Activated naive CD8-positive, alpha-beta T cell treated with anti-CD3 and anti-CD28 coated beads for 36 hours (primary cell): ENCODE measurements at regions not wholly inside any gene's neighbourhood (a gene's known extent, or its start where the extent isn't known, plus 50 kb on each side); places are given as distances from the start of the nearest gene placed in this dataset.

Experiments
- DNase-seq: peaks from one replicate; pipeline ENCODE4 v3.0.0; 2021
- H3K27ac Mint-ChIP-seq: one replicate; pipeline ENCODE4 v1.8.0; 2022; ENCODE audit warnings: mild to moderate bottlenecking, moderate library complexity, mixed read lengths
- H3K27me3 Mint-ChIP-seq: one replicate; pipeline ENCODE4 v1.8.0; 2022; ENCODE audit warnings: mild to moderate bottlenecking, mixed read lengths
- H3K36me3 Mint-ChIP-seq: one replicate; pipeline ENCODE4 v1.8.0; 2021; ENCODE audit warnings: mild to moderate bottlenecking, mixed read lengths
- H3K4me1 Mint-ChIP-seq: one replicate; pipeline ENCODE4 v1.8.0; 2021; ENCODE audit warnings: mixed read lengths
- H3K4me3 Mint-ChIP-seq: one replicate; pipeline ENCODE4 v1.8.0; 2022; ENCODE audit warnings: mild to moderate bottlenecking, moderate library complexity, mixed read lengths
- H3K9me3 Mint-ChIP-seq: one replicate; pipeline ENCODE4 v1.8.0; 2022; ENCODE audit warnings: mixed read lengths

- Mint-ChIP-seq H3K27me3 (no peaks in the 10 kb centered on the region), H3K36me3 (no peaks in the 10 kb centered on the region), H3K4me1 (no peaks in the 10 kb centered on the region), H3K9me3 (peaks cover 4% of the 10 kb centered on the region), H3K4me3 (no peak overlapping the region), H3K27ac (no peak overlapping the region)
- no peak for DNase-seq
Measured at GRCh38 chr1:79614106-79614505, 607.6 kb upstream of the ADGRL4 start.

DNA sequence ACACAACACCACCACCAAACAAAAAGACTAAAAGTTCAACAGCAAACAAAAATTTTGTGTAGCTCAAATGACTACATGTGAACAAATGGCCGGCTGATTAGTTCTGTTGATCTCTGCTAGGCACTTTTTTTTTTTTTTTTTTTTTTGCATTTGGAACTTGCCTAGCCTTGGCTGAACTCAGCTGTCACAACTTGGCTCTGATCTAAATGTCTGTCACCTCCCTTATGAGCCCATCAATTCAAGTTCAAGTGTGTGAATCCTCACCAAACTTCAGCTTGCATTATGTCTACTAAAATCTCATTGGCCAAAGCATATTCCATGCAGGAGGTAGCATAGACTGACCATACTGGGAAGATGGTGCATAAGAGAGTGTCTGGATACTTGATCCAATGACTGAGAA is 606.5 kb upstream of the ADGRL4 start:
- no peak for DNase-seq
- Mint-ChIP-seq H3K36me3 (no peaks in the 10 kb centered on the region), H3K27ac (no peak overlapping the region), H3K27me3 (no peaks in the 10 kb centered on the region), H3K4me1 (no peaks in the 10 kb centered on the region), H3K9me3 (no peaks in the 10 kb centered on the region), H3K4me3 (no peak overlapping the region)

GRCh38 chr1:79604490-79605198 is 598.1 kb upstream of the ADGRL4 start:
- Mint-ChIP-seq H3K36me3 (no peaks in the 10 kb centered on the region), H3K4me1 (no peaks in the 10 kb centered on the region), H3K27ac (no peak overlapping the region), H3K4me3 (no peak overlapping the region), H3K27me3 (no peaks in the 10 kb centered on the region), H3K9me3 (peaks cover 1% of the 10 kb centered on the region)
- no peak for DNase-seq

- H3K27ac Mint-ChIP-seq = no peak overlapping the region
Measured at GRCh38 chr1:79603843-79604242, 597.3 kb upstream of the ADGRL4 start.

GRCh38 chr1:79599257-79599656 is 592.7 kb upstream of the ADGRL4 start:
- Mint-ChIP-seq H3K27me3 (no peaks in the 10 kb centered on the region), H3K4me3 (no peak overlapping the region), H3K4me1 (no peaks in the 10 kb centered on the region), H3K9me3 (no peaks in the 10 kb centered on the region), H3K27ac (no peak overlapping the region), H3K36me3 (no peaks in the 10 kb centered on the region)
- DNase-seq = no peak

More at GRCh38 chr1:79603843-79604242, 597.3 kb upstream of the ADGRL4 start:
- H3K4me1 Mint-ChIP-seq = no peaks in the 10 kb centered on the region
- peaks cover 1% of the 10 kb centered on the region for H3K9me3 Mint-ChIP-seq
- H3K27me3 Mint-ChIP-seq = no peaks in the 10 kb centered on the region
- DNase-seq = no peak
- no peak overlapping the region for H3K4me3 Mint-ChIP-seq
- no peaks in the 10 kb centered on the region for H3K36me3 Mint-ChIP-seq

GRCh38 chr1:79595931-79596330 is 589.4 kb upstream of the ADGRL4 start:
- no peak for DNase-seq
- H3K36me3 Mint-ChIP-seq = no peaks in the 10 kb centered on the region
- H3K27me3 Mint-ChIP-seq = no peaks in the 10 kb centered on the region
- H3K9me3 Mint-ChIP-seq = peaks cover 1% of the 10 kb centered on the region
- H3K4me1 Mint-ChIP-seq = no peaks in the 10 kb centered on the region
- no peak overlapping the region for H3K27ac Mint-ChIP-seq
- H3K4me3 Mint-ChIP-seq = no peak overlapping the region

DNA sequence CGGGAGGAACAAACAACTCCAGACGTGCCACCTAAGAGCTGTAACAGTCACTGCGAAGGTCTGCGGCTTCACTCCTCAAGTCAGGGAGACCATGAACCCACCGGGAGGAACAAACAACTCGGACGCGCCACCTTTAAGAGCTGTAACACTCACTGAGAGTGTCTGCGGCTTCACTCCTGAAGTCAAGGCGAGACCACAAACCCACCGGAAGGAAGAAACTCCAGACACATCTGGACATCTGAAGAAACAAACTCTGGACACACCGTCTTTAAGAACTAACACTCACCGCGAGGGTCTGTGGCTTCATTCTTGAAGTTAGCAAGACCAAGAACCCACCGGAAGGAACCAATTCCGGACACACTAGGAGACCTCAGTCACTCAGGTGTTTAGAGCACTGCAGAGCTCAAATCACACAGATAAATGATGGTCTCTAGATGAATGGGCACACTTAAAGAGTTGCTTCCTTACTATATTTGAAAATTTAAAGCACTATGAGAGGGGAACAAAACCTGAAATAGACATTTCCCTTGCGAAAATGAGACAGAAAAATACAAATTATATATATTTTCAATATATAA is 587.7 kb upstream of the ADGRL4 start:
- no peak for DNase-seq
- H3K27ac Mint-ChIP-seq = no peak overlapping the region
- no peaks in the 10 kb centered on the region for H3K4me1 Mint-ChIP-seq
- H3K27me3 Mint-ChIP-seq = no peaks in the 10 kb centered on the region
- no peak overlapping the region for H3K4me3 Mint-ChIP-seq
- peaks cover 1% of the 10 kb centered on the region for H3K9me3 Mint-ChIP-seq
- no peaks in the 10 kb centered on the region for H3K36me3 Mint-ChIP-seq

DNA sequence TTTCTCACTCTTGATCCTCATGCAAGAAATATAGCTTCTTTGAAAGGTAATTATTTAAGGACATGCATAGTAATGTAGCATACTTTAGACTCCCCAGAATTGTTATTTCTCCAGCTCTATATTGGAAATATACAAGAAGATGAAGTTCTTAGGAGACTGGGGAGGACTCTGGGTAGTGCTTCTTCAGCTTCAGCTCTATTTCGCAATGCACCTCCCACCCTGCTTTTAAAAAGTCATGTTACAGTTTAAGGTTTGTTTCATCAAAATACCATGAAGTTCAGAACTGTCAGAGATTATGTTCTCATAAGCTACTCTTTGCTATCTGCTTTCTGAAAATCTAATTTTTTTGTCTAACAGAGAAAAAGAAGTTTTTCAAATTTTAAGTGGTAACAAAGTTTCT is 586.2 kb upstream of the ADGRL4 start:
- Mint-ChIP-seq H3K4me1 (no peaks in the 10 kb centered on the region), H3K9me3 (peaks cover 1% of the 10 kb centered on the region), H3K4me3 (no peak overlapping the region), H3K36me3 (no peaks in the 10 kb centered on the region), H3K27me3 (no peaks in the 10 kb centered on the region), H3K27ac (no peak overlapping the region)
- no peak for DNase-seq

GRCh38 chr1:79588719-79589118 is 582.2 kb upstream of the ADGRL4 start:
- Mint-ChIP-seq H3K4me3 (no peak overlapping the region), H3K27ac (no peak overlapping the region), H3K4me1 (no peaks in the 10 kb centered on the region), H3K27me3 (no peaks in the 10 kb centered on the region), H3K36me3 (no peaks in the 10 kb centered on the region), H3K9me3 (no peaks in the 10 kb centered on the region)
- DNase-seq = no peak

DNA sequence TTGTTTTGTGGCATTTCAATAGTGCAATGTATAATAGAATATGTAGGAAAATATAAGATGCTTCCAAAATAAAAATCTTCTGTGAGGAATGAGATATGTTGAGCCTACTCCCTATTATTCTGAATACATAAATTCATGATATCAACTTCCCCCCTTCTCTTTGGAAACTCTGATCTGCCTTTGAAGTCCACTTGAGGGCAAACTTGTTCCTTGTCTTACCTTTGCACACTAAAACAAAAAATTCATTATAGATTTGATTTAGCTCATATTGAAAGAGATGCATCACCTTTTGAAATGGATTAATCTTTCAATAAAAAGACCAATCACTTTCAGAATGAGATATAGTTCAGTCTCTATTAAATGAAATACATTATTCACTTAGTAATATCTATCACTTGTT is 580.7 kb upstream of the ADGRL4 start:
- Mint-ChIP-seq H3K27me3 (no peaks in the 10 kb centered on the region), H3K27ac (no peak overlapping the region), H3K9me3 (peaks cover 3% of the 10 kb centered on the region), H3K4me3 (no peak overlapping the region), H3K4me1 (no peaks in the 10 kb centered on the region), H3K36me3 (no peaks in the 10 kb centered on the region)
- no peak for DNase-seq

- Mint-ChIP-seq H3K4me3 (no peak overlapping the region), H3K4me1 (no peaks in the 10 kb centered on the region), H3K27ac (no peak overlapping the region), H3K27me3 (no peaks in the 10 kb centered on the region), H3K9me3 (peaks cover 4% of the 10 kb centered on the region), H3K36me3 (no peaks in the 10 kb centered on the region)
- DNase-seq = no peak
Measured at GRCh38 chr1:79585801-79586200, 579.3 kb upstream of the ADGRL4 start.

DNA sequence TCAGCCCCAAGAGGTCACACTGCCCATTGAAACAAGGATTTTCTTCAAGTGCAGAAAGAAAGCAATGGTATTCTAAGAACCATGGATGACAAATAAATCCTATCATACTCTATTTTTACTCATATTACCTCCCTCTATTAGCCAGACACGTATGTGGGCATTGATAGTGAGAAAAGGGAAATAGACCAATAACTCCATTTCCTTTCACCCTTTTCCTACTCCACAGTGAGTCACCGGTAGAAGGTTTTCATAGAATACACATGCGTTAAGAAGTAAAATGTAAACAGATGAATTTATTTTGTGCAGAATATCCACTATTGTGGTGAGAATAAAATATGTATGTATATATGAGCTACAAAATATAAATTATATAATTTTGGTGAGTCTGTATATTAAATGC is 568.9 kb upstream of the ADGRL4 start:
- Mint-ChIP-seq H3K9me3 (peaks cover 5% of the 10 kb centered on the region), H3K4me3 (no peak overlapping the region), H3K27ac (no peak overlapping the region)

DNA sequence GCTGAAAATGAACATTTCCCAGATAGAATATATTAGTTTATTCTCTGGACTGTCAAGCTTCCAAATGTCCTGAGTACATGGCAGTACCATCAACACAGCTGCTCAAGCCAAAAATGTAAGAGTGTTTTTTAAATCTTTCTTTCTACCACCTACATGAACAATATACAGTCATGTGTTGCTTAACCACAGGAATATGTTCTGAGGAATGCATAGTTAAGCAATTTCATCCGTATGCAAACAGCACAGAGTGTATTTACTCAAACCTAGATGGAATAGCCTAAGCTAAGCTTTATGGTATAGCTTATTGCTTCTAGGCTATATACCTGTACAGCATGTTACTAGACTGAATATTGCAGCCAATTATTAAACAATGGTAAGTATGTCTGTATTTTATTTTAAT is 561.9 kb upstream of the ADGRL4 start:
- H3K4me1 Mint-ChIP-seq = no peaks in the 10 kb centered on the region
- no peaks in the 10 kb centered on the region for H3K9me3 Mint-ChIP-seq
- no peak for DNase-seq
- H3K27ac Mint-ChIP-seq = no peak overlapping the region
- H3K27me3 Mint-ChIP-seq = no peaks in the 10 kb centered on the region
- no peak overlapping the region for H3K4me3 Mint-ChIP-seq
- no peaks in the 10 kb centered on the region for H3K36me3 Mint-ChIP-seq

More for the DNA sequence above, 568.9 kb upstream of the ADGRL4 start:
- H3K27me3 Mint-ChIP-seq = no peaks in the 10 kb centered on the region
- DNase-seq = no peak
- H3K4me1 Mint-ChIP-seq = no peaks in the 10 kb centered on the region
- no peaks in the 10 kb centered on the region for H3K36me3 Mint-ChIP-seq

- peaks cover 10% of the 10 kb centered on the region for H3K9me3 Mint-ChIP-seq
- H3K36me3 Mint-ChIP-seq = no peaks in the 10 kb centered on the region
- no peak for DNase-seq
- H3K27me3 Mint-ChIP-seq = no peaks in the 10 kb centered on the region
- no peak overlapping the region for H3K27ac Mint-ChIP-seq
- H3K4me1 Mint-ChIP-seq = no peaks in the 10 kb centered on the region
- no peak overlapping the region for H3K4me3 Mint-ChIP-seq
Measured at GRCh38 chr1:79561521-79561978, 555.0 kb upstream of the ADGRL4 start.

GRCh38 chr1:79556189-79556588 is 549.7 kb upstream of the ADGRL4 start:
- Mint-ChIP-seq H3K27ac (no peak overlapping the region), H3K36me3 (no peaks in the 10 kb centered on the region), H3K9me3 (peaks cover 8% of the 10 kb centered on the region), H3K27me3 (no peaks in the 10 kb centered on the region), H3K4me1 (no peaks in the 10 kb centered on the region), H3K4me3 (no peak overlapping the region)
- no peak for DNase-seq

- no peak overlapping the region for H3K27ac Mint-ChIP-seq
- H3K36me3 Mint-ChIP-seq = no peaks in the 10 kb centered on the region
- no peaks in the 10 kb centered on the region for H3K4me1 Mint-ChIP-seq
- no peak overlapping the region for H3K4me3 Mint-ChIP-seq
- peaks cover 5% of the 10 kb centered on the region for H3K9me3 Mint-ChIP-seq
- H3K27me3 Mint-ChIP-seq = no peaks in the 10 kb centered on the region
- DNase-seq = no peak
Measured at GRCh38 chr1:79554688-79555087, 548.2 kb upstream of the ADGRL4 start.
